Endothelial cell of umbilical vein (primary cell): ENCODE measurements at regions not wholly inside any gene's neighbourhood (a gene's known extent, or its start where the extent isn't known, plus 50 kb on each side); places are given as distances from the start of the nearest gene placed in this dataset.

Source experiments
- JUN ChIP-seq: IDR thresholded peaks from 2 replicates; pipeline ENCODE4 v1.6.1; 2011; ENCODE audit warnings: borderline replicate concordance, low read depth; ENCODE audit not compliant: insufficient read length, insufficient read depth
- POLR2A ChIP-seq: IDR thresholded peaks from 2 replicates; pipeline ENCODE4 v1.6.1; 2012; ENCODE audit warnings: low read depth, mild to moderate bottlenecking, control low read depth, low read length
- TF ChIP-seq, protein P1 (sequence below), 2 donors: IDR thresholded peaks; 1 replicate in 1 of 2; 2 replicates in 1 of 2; pipeline ENCODE4 v1.5.1; 2011; ENCODE audit warnings: low read length in 2 of 2, mild to moderate bottlenecking in 2 of 2, moderate library complexity in 2 of 2, control low read depth in 1 of 2, inconsistent platforms in 1 of 2, low read depth in 1 of 2; ENCODE audit not compliant: insufficient read depth in 1 of 2; ENCODE audit errors: extremely low read depth in 1 of 2
- TF ChIP-seq, protein P2 (sequence below): IDR thresholded peaks from 2 replicates; pipeline ENCODE4 v1.6.1; 2011; ENCODE audit not compliant: insufficient read depth, insufficient read length

DNA sequence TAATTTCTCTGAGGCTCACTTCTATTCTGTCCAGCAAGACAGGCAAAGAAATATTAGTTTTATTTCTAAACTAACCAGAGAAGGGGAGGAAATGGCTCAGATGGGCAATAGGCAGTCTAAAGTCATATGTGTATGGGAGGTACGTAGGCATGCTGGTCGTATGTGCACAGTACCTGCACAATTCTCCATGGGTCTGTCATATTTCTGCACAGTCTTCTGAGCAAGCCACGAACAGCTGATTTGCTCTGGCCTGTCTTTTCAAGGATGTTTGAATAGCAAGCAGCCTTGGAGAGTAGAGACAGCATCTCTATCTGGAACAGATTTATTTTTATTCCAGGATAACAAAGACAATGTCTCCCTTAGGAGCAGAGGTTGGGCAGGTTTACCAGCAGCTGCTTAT, 92.1 kb downstream of the SLC25A47 start:
- TF ChIP-seq, protein P1, sequence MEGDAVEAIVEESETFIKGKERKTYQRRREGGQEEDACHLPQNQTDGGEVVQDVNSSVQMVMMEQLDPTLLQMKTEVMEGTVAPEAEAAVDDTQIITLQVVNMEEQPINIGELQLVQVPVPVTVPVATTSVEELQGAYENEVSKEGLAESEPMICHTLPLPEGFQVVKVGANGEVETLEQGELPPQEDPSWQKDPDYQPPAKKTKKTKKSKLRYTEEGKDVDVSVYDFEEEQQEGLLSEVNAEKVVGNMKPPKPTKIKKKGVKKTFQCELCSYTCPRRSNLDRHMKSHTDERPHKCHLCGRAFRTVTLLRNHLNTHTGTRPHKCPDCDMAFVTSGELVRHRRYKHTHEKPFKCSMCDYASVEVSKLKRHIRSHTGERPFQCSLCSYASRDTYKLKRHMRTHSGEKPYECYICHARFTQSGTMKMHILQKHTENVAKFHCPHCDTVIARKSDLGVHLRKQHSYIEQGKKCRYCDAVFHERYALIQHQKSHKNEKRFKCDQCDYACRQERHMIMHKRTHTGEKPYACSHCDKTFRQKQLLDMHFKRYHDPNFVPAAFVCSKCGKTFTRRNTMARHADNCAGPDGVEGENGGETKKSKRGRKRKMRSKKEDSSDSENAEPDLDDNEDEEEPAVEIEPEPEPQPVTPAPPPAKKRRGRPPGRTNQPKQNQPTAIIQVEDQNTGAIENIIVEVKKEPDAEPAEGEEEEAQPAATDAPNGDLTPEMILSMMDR (IDR thresholded peaks at IDR 0.05; ENCODE audit: extremely low read depth in 1 of 2, insufficient read depth in 1 of 2, low read depth in 1 of 2, low read length in 2 of 2) = no peak
- TF ChIP-seq, protein P2, sequence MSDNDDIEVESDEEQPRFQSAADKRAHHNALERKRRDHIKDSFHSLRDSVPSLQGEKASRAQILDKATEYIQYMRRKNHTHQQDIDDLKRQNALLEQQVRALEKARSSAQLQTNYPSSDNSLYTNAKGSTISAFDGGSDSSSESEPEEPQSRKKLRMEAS = no peak
- TF ChIP-seq POLR2A = no peak
- no peak for TF ChIP-seq JUN
